Neural crest cell (in vitro differentiated cells): ENCODE measurements at regions not wholly inside any gene's neighbourhood (a gene's known extent, or its start where the extent isn't known, plus 50 kb on each side); places are given as distances from the start of the nearest gene placed in this dataset.
A peak's percentile ranks its signal among the peaks of the same experiment; 100 is the strongest.
"Not testable (repeated sequence)": the region's sequence is repeated elsewhere in the genome, so short reads cannot be mapped to it uniquely, and the experiment has no call there.

Experiments used
- DNase-seq: peaks from one replicate; pipeline ENCODE4 v3.0.0; 2021; ENCODE audit warnings: low read depth, mixed read lengths, low spot score
- H3K27ac Mint-ChIP-seq: one replicate; pipeline ENCODE4 v1.8.0; 2021; ENCODE audit warnings: mild to moderate bottlenecking, mixed read lengths; ENCODE audit not compliant: unreplicated experiment
- H3K27me3 Mint-ChIP-seq: 2 replicates; pipeline ENCODE4 v1.8.0; 2021; ENCODE audit warnings: low read depth, mild to moderate bottlenecking, mixed read lengths
- H3K36me3 Mint-ChIP-seq: 2 replicates; pipeline ENCODE4 v1.8.0; 2021; ENCODE audit warnings: low read depth, mild to moderate bottlenecking, mixed read lengths
- H3K4me1 Mint-ChIP-seq: 2 replicates; pipeline ENCODE4 v1.8.0; 2021; ENCODE audit warnings: mixed read lengths
- H3K4me3 Mint-ChIP-seq: one replicate; pipeline ENCODE4 v1.8.0; 2021; ENCODE audit warnings: mild to moderate bottlenecking, mixed read lengths
- H3K9me3 Mint-ChIP-seq: 2 replicates; pipeline ENCODE4 v1.8.0; 2021; ENCODE audit warnings: mixed read lengths
- CTCF ChIP-seq: fragments of 200-600 bp; sonication (generic); conservative IDR thresholded peaks from 2 replicates; pipeline ENCODE4 v1.5.0; 2021; ENCODE audit warnings: antibody characterized with exemption, mild to moderate bottlenecking

DNA sequence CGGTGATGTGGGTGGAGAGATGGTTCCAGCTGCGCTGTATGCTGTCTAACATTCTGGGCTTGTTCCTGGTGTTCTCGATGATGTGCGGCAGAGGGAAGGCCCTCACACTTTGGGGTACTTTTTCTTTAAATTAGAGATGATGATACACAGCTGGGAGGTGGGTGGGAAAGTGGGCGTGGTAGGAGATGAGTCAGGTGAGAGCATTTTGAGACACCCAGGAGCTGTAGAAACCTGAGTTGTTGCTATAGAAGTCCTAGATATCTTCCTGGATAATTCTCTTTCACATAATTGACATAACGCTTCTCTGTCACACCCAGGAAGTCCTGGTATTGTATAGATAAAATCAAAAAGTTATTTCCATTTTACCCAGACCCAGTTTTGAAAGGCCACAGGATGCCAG lies 103.8 kb upstream of the ALKAL2 start:
- Mint-ChIP-seq H3K27ac (no peak overlapping the region), H3K9me3 (no peaks in the 10 kb centered on the region), H3K4me1 (peaks cover 41% of the 10 kb centered on the region), H3K36me3 (no peaks in the 10 kb centered on the region), H3K27me3 (no peaks in the 10 kb centered on the region), H3K4me3 (no peak overlapping the region)
- no peak for TF ChIP-seq CTCF
- DNase-seq, result no peak

DNA sequence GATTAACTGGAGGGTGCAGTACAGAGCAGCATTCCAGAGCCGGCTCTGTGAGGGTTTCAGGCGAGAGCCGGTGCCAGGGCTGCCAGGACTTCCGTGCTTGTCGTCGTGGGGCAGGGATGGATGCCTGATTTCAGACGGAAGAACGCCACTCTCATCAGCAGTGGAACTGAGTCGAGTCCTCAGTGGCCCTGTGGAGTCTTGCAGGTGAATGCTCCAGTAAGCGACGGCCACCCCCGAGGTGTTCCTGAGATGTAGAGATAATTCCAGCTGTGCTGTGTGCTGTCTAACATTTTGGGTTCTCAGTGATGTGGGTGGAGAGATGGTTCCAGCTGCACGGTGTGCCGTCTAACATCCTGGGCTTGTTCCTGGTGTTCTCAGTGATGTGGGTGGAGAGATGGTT lies 103.1 kb upstream of the ALKAL2 start:
- no peaks in the 10 kb centered on the region for H3K9me3 Mint-ChIP-seq
- peaks cover 41% of the 10 kb centered on the region for H3K4me1 Mint-ChIP-seq
- peak overlapping the region; percentile 62 for H3K27ac Mint-ChIP-seq
- DNase-seq, result no peak
- H3K27me3 Mint-ChIP-seq, result no peaks in the 10 kb centered on the region
- H3K4me3 Mint-ChIP-seq, result no peak overlapping the region
- no peaks in the 10 kb centered on the region for H3K36me3 Mint-ChIP-seq
- TF ChIP-seq CTCF, result no peak

GRCh38 chr2:389985-390384 lies 102.1 kb upstream of the ALKAL2 start:
- not testable (repeated sequence) for H3K36me3 Mint-ChIP-seq, DNase-seq

GRCh38 chr2:388752-389151 lies 100.9 kb upstream of the ALKAL2 start:
- not testable (repeated sequence) for DNase-seq, H3K27ac Mint-ChIP-seq, H3K9me3 Mint-ChIP-seq, H3K36me3 Mint-ChIP-seq, H3K4me3 Mint-ChIP-seq, H3K27me3 Mint-ChIP-seq
- H3K4me1 Mint-ChIP-seq, result peaks cover 25% of the 10 kb centered on the region

More at GRCh38 chr2:389985-390384, 102.1 kb upstream of the ALKAL2 start:
- peaks cover 35% of the 10 kb centered on the region for H3K4me1 Mint-ChIP-seq
- H3K27ac Mint-ChIP-seq, H3K4me3 Mint-ChIP-seq, H3K9me3 Mint-ChIP-seq, H3K27me3 Mint-ChIP-seq: not testable (repeated sequence)

DNA sequence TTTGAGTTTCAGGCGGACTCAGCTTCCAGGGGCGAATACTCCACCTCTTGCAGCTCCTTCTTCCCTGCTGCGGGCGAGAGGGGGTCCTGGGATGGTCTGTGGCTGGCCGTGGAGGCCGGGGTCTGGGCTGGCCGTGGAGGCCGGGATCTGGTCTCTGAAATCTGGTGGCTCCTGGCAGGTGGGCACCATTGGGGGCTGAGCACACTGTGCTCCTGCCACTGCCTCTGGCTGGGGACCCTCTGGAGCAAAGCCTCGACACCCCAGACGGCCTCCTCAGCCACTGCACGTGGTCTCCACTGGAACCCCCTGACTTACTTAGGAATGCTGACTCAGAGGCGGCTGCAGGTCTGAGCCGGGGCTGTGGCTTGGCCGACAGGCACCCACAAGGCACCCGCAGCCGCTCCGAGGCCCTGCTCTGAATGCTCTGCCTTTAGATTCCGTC lies 100.1 kb upstream of the ALKAL2 start:
- Mint-ChIP-seq H3K9me3 (no peaks in the 10 kb centered on the region), H3K4me3 (no peak overlapping the region), H3K4me1 (peaks cover 21% of the 10 kb centered on the region), H3K27me3 (no peaks in the 10 kb centered on the region), H3K27ac (no peak overlapping the region), H3K36me3 (no peaks in the 10 kb centered on the region)
- TF ChIP-seq CTCF, result no peak
- DNase-seq, result no peak

- H3K27me3 Mint-ChIP-seq, result peaks cover 2% of the 10 kb centered on the region
- H3K4me3 Mint-ChIP-seq, result no peak overlapping the region
- peaks cover 21% of the 10 kb centered on the region for H3K4me1 Mint-ChIP-seq
- H3K9me3 Mint-ChIP-seq, result no peaks in the 10 kb centered on the region
- no peak for DNase-seq
- no peak overlapping the region for H3K27ac Mint-ChIP-seq
- H3K36me3 Mint-ChIP-seq, result no peaks in the 10 kb centered on the region
- no peak for TF ChIP-seq CTCF
Measured at GRCh38 chr2:386406-387103, 98.7 kb upstream of the ALKAL2 start.
